HG03159 (cell line): ENCODE measurements at regions not wholly inside any gene's neighbourhood (a gene's known extent, or its start where the extent isn't known, plus 50 kb on each side); places are given as distances from the start of the nearest gene placed in this dataset.

Experiments used
- ATAC-seq: cut with Tn5 transposase; IDR thresholded peaks from one replicate; pipeline ENCODE4 v1.9.1; 2021; ENCODE audit warnings: mild to moderate bottlenecking, moderate library complexity; ENCODE audit not compliant: unreplicated experiment

- ATAC-seq: no peak
Measured at GRCh38 chr2:134191835-134192234, 62.0 kb upstream of the MGAT5 start.

- ATAC-seq: no peak
Measured at GRCh38 chr2:134193006-134193405, 60.9 kb upstream of the MGAT5 start.

- ATAC-seq: no peak
Measured at GRCh38 chr2:134194519-134194918, 59.4 kb upstream of the MGAT5 start.

DNA sequence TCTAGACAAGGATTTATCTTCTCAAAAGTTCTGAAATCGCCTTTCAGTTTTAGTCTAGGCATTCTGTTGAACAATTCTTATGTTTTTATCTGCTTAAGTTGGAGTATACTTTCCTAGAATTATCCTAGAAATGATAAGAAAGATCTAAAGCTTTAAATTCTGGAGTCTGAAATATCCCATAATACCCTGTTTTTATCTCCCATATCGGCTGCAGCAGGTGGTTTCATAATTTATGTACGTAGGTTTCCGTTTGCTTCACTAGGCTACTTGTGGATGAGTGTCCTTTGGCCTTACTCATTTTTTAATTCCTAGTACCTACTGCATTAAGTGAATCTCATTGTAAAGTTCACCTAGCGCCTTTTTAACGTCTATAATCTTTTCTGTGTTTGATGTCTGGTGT lies 58.5 kb upstream of the MGAT5 start:
- no peak for ATAC-seq

GRCh38 chr2:134197445-134197844 lies 56.4 kb upstream of the MGAT5 start:
- no peak for ATAC-seq

DNA sequence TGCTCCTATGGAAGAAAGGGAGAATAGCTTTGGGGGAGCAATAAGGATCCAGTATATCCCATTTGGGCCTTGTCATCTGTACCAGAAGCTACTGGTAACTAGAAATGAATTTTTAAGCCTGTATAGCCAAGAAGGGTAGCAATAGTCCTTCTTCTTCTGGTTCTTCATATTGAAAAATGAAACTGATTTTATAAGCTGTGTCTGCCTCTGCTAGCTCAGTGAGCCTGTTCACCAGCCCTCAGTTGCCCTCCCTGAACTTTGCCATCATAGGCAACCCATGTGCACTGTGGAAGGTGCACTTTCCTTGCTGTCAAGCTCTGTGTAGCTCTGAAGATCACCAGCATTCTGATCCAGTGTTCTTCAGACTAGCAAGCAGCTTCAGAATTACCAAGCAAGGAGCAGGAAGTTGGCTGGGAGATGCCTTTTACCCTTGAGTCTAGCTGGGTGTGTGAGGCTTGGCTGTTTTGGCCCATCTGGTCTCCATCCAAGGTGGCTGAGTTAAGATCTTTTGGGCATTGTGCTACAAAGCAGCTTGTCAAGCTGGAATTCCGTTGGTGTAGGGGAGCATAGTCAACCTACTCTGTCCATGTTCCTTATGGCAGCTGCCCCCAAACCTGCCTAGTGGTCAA lies 55.8 kb upstream of the MGAT5 start:
- ATAC-seq: no peak

DNA sequence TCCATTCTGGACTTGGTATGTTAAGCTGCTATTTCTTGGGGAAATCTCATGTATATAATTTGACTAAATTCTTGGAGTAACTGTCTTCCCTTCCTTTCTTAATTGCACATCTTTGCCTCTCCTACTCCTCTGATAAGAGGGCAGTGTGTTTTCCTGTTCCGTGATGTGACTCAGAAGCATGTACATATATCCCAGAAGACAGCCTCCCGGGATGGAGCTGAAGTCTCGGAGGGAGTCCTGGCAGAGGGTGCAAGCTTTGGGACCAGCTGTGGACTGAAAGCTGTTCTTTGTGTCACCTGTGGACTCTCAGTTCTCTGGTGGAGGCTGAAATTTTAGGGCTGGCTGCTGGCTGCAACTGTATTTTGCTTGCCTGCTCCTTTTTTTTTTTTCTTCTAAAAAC lies 54.7 kb upstream of the MGAT5 start:
- no peak for ATAC-seq

DNA sequence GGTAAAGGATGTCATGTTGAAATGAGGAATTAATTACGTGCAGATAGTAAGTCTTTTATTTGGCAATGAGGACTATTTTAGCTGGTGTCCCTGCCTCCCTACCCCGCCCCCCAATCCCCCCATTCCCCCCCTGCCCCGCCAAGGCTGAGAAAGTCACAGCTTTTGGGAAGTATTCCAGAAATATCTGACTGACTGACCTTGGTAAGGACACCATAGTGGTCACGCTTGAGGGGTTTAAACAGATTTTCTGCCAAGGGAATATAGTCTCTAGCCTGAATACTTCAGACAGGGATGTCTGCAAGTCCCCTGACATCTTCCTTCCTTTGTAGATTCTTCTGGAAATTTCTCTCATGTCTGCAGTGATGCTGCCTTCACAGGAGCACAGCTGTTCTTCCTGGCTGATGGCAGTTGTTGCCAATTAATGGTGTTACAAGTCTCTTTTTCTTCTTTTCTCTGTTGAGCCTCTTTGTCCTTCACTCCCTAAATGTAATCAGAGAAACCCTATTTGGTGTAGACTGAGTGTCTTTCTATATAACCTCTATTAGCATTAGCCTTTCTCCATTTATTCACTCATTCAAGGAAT lies 53.7 kb upstream of the MGAT5 start:
- ATAC-seq: no peak

DNA sequence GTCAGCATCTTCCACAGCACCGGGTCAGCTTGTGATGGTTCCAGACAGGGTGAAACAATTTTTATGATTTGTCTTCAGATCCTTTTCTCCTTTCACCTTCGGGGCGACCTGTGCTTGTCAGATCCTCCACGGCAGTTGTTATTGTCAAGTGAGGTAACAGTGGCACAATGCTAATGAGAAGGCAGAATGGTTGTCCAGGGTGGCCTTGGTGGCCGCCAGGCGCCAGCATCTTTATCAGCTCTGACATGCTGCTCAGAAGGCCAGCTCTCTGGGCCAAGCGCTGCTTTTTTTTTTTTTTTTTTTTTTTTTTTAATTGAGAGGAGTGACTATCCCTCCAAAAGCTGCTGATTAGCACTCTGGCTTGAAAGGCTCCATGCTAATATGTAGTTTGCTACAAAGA lies 52.3 kb upstream of the MGAT5 start:
- ATAC-seq: no peak

DNA sequence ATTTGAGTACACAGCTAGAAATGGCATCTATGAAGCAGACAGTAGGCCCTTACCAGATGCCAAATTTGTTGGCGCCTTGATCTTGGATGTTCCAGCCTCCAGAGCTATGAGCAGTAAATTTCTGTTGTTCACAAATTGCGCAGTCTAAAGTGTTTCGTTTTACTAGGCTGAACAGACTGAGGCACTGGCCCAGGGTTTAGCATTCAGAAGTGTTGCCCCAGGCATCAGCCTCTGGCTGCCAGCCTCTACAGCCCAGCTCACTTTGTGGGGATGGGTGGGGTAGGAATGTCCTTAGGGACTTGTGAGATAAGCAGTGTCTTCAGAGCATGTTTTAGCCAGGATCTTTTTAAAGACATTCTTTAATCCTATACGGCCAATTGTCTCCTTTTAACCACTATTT lies 51.5 kb upstream of the MGAT5 start:
- no peak for ATAC-seq

- no peak for ATAC-seq
Measured at GRCh38 chr2:134203175-134203574, 50.7 kb upstream of the MGAT5 start.
